ENCODE measurements at regions not wholly inside any gene's neighbourhood (a gene's known extent, or its start where the extent isn't known, plus 50 kb on each side); places are given as distances from the start of the nearest gene placed in this dataset.

DNA sequence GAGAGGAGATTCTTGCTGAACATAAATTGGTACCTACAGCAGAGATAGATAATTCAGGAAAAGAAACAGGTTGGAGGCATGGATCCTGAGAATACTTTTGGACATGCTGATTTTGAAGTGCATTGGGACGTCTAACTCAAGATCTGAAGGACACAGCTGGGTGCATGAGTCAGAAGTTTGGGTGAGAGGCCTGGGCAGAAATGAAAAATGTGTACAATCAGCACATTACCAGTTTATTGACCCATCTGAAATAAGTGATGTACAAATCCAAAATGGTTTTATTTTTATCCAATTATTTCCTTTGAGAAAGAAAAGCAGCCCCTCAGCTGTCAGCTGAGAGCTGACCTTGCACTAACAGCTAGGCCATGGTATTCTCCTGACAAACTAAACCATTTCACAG is 975.2 kb upstream of the B3GALT2 start:
- H3K9me3 Mint-ChIP-seq, result peaks cover 4% of the 10 kb centered on the region
- H3K36me3 Mint-ChIP-seq (ENCODE audit: low read depth), result no peaks in the 10 kb centered on the region
- TF ChIP-seq, protein P1, sequence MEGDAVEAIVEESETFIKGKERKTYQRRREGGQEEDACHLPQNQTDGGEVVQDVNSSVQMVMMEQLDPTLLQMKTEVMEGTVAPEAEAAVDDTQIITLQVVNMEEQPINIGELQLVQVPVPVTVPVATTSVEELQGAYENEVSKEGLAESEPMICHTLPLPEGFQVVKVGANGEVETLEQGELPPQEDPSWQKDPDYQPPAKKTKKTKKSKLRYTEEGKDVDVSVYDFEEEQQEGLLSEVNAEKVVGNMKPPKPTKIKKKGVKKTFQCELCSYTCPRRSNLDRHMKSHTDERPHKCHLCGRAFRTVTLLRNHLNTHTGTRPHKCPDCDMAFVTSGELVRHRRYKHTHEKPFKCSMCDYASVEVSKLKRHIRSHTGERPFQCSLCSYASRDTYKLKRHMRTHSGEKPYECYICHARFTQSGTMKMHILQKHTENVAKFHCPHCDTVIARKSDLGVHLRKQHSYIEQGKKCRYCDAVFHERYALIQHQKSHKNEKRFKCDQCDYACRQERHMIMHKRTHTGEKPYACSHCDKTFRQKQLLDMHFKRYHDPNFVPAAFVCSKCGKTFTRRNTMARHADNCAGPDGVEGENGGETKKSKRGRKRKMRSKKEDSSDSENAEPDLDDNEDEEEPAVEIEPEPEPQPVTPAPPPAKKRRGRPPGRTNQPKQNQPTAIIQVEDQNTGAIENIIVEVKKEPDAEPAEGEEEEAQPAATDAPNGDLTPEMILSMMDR (IDR thresholded peaks at IDR 0.05; ENCODE audit: unreplicated experiment in 3 of 3), result no peak
- no peaks in the 10 kb centered on the region for H3K4me1 Mint-ChIP-seq
- H3K27ac Mint-ChIP-seq, result no peak overlapping the region
- H3K27me3 Mint-ChIP-seq (ENCODE audit: low read depth), result no peaks in the 10 kb centered on the region
- H3K4me3 Mint-ChIP-seq, result no peak overlapping the region

DNA sequence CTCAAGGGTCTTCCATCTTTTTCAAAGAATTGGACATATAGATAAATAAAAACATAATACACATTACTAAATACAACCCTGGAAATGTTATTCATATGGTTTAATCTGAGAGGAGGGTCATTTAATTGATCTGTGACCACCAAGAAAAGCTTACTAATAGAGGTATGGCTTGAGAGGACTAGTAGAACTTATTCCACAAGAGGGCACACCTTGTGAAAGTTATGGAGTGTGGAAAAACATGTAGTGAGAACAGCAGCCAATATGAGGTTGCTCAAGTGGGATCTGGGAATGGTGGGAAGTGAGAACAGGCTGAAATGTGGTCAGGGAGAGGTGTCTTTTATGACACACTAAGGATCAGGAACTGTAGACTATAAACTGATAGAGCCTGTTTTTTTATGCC is 973.5 kb upstream of the B3GALT2 start:
- Mint-ChIP-seq H3K27ac (no peak overlapping the region), H3K36me3 (ENCODE audit: low read depth) (no peaks in the 10 kb centered on the region), H3K9me3 (peaks cover 4% of the 10 kb centered on the region), H3K4me3 (no peak overlapping the region), H3K27me3 (ENCODE audit: low read depth) (no peaks in the 10 kb centered on the region), H3K4me1 (no peaks in the 10 kb centered on the region)
- TF ChIP-seq, protein P1 (IDR thresholded peaks at IDR 0.05; ENCODE audit: unreplicated experiment in 3 of 3), result no peak

DNA sequence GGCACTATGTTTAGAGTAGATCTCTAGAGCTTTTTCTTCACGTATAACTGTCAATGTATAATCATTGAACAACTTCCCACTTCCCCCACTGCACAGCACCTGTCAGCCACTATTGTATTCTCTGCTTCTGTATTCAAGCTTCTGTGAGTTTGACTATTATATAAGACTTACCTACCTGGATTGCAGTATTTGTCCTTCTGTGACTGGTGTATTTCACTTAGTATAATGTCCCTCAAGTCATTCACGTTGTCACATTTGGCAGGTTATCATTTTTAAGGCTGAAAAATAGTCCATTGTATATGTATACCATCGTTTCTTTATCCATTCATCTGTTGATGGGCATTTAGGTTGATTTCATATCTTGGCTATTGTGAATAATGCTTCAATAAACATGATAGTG is 969.5 kb upstream of the B3GALT2 start:
- Mint-ChIP-seq H3K27me3 (ENCODE audit: low read depth) (no peaks in the 10 kb centered on the region), H3K4me1 (no peaks in the 10 kb centered on the region), H3K4me3 (no peak overlapping the region), H3K27ac (no peak overlapping the region), H3K9me3 (peaks cover 4% of the 10 kb centered on the region), H3K36me3 (ENCODE audit: low read depth) (no peaks in the 10 kb centered on the region)
- TF ChIP-seq, protein P1 (IDR thresholded peaks at IDR 0.05; ENCODE audit: unreplicated experiment in 3 of 3), result no peak

DNA sequence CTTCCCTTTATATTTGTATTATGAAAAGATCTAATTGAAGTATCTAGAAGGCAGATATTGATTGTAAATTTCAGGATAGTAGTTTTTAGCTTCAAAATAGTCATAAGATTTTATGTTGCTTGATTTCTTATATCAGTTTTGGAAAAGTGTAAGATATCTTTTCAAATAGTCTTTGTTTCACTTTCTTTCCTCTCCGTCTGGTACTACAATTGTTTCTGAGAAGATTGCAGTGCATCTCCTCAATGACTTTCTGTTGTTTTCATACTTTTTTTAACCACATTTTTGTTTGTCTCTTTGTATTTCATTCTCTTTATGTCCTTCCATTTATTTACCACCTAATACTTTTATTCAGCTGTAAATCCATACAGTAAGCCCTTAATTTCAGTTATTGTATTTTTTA is 964.6 kb upstream of the B3GALT2 start:
- Mint-ChIP-seq H3K27me3 (ENCODE audit: low read depth) (no peaks in the 10 kb centered on the region), H3K36me3 (ENCODE audit: low read depth) (no peaks in the 10 kb centered on the region), H3K4me1 (no peaks in the 10 kb centered on the region), H3K9me3 (no peaks in the 10 kb centered on the region), H3K4me3 (no peak overlapping the region), H3K27ac (no peak overlapping the region)
- TF ChIP-seq, protein P1 (IDR thresholded peaks at IDR 0.05; ENCODE audit: unreplicated experiment in 3 of 3), result no peak

DNA sequence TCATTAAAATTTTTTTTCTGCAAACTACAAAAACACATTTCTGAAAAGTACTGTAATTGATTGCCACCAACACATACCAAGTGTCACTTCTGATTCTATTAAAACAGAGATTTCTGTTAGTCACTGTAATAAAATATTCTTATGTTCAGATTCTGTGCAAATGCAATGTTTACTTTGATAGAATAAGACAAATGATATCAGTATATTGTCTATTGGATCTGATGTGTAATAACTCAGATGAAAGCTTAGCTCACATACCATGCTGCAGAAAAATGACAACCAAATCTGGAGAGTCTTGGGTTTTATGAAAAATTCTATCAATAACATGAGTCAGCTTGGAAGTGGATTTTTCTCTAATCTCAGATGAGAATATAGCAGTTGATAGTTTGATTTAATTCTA is 963.8 kb upstream of the B3GALT2 start:
- Mint-ChIP-seq H3K4me3 (no peak overlapping the region), H3K36me3 (ENCODE audit: low read depth) (no peaks in the 10 kb centered on the region), H3K4me1 (no peaks in the 10 kb centered on the region), H3K9me3 (no peaks in the 10 kb centered on the region), H3K27me3 (ENCODE audit: low read depth) (no peaks in the 10 kb centered on the region), H3K27ac (no peak overlapping the region)
- TF ChIP-seq, protein P1 (IDR thresholded peaks at IDR 0.05; ENCODE audit: unreplicated experiment in 3 of 3), result no peak

- H3K9me3 Mint-ChIP-seq, result no peaks in the 10 kb centered on the region
- no peak overlapping the region for H3K27ac Mint-ChIP-seq
- no peaks in the 10 kb centered on the region for H3K36me3 Mint-ChIP-seq (ENCODE audit: low read depth)
- H3K4me3 Mint-ChIP-seq, result no peak overlapping the region
- TF ChIP-seq, protein P1 (IDR thresholded peaks at IDR 0.05; ENCODE audit: unreplicated experiment in 3 of 3), result no peak
- H3K27me3 Mint-ChIP-seq (ENCODE audit: low read depth), result no peaks in the 10 kb centered on the region
- H3K4me1 Mint-ChIP-seq, result no peaks in the 10 kb centered on the region
Measured at GRCh38 chr1:194133152-194133551, 946.7 kb upstream of the B3GALT2 start.
